ENCODE measurements at regions not wholly inside any gene's neighbourhood (a gene's known extent, or its start where the extent isn't known, plus 50 kb on each side); places are given as distances from the start of the nearest gene placed in this dataset.
"Not testable (repeated sequence)": the region's sequence is repeated elsewhere in the genome, so short reads cannot be mapped to it uniquely, and the experiment has no call there.

DNA sequence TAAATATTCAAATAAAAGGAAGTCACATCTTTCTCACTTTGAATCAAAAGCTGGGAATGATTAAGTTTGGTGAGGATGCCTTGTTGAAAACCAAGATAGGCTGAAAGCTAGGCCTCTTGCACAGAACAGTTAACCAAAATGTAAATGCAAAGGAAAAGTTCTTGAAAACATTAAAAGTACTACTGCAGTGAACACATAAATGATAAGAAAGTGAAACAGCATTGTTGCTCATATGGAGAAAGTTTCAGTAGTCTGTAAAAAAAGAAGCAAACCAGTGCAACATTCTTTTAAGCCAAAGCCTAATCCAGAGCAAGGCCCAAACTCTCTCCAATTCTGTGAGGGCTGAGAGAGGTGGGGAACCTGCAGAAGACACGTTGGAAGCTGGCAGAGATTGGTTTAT is 1281.9 kb downstream of the CDH12 start:
- TF ChIP-seq TCF12 (IDR thresholded peaks at IDR 0.05; ENCODE audit: low read depth, low read length); CTCF (IDR thresholded peaks at IDR 0.05 in 2 of 3, conservative IDR thresholded peaks at IDR 0.05 in 1 of 3; ENCODE audit: control insufficient read depth in 2 of 3, extremely low read depth in 1 of 3, insufficient read depth in 1 of 3, low read depth in 3 of 3, low read length in 3 of 3); CHD2 (IDR thresholded peaks at IDR 0.05; ENCODE audit: borderline replicate concordance, low read depth, low read length); ESRRA (IDR thresholded peaks at IDR 0.05; ENCODE audit: low read length); EZH2 (IDR thresholded peaks at IDR 0.05; ENCODE audit: borderline replicate concordance, control insufficient read depth, low read depth, low read length); ZSCAN29 (IDR thresholded peaks at IDR 0.05); RAD51 (IDR thresholded peaks at IDR 0.05); JUNB (IDR thresholded peaks at IDR 0.05); NR2C1 (IDR thresholded peaks at IDR 0.05); POLR2AphosphoS5 (IDR thresholded peaks at IDR 0.05; ENCODE audit: low read length): not testable (repeated sequence)

Data from GM12878 (cell line).